ENCODE measurements at regions not wholly inside any gene's neighbourhood (a gene's known extent, or its start where the extent isn't known, plus 50 kb on each side); places are given as distances from the start of the nearest gene placed in this dataset.
"Not testable (repeated sequence)": the region's sequence is repeated elsewhere in the genome, so short reads cannot be mapped to it uniquely, and the experiment has no call there.

DNA sequence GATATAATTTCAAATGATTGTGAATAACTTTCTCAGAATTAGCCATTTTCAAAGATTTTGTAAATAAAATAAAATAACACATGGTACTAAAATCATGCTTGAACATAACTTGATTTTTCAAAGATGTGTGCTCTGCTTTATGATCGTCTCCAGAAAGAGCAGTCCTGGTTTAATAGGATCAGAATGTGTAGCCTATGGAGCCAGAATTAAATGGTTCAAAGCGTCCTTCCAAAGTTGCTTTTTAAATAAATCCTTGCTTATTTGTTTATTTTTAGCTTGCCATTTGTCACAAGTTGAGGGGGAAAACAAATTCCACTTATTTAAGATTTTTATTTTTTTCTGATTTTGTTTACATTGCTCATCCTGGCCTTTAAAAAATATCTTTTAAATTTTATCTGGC is 123.7 kb upstream of the SPRED1 start:
- no peak for DNase-seq

DNA sequence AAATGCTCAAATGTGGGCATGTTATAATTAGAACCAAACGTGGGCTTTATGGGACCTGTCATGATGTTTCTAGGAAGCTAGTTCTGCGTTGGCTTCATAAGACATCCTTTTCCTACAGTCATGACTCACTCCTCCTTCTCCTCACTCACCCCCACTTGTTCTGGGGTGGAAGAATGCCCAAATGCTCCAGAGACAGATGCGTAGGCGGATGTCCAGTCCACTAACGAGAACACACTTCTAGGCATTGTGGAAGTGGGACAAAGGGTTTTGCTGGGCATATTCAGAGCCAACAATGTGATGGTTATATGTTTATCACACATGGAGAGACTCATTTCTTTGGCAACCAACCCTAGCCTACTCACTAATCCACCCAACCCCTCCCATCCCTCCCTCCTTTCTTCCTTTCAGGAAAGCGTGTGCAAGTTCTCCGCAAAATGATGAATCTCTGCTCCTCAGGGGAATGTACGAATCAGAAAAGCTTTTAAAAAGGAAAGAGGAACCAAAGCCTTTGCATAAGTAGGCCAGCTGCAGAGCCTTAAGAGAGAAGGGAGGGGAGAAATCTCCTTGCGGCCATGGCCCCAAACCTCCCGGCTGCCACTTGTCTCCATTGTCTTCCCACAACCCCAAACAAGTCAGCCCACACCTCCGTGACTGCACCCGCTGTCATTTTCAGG is 123.0 kb upstream of the SPRED1 start:
- no peak for DNase-seq

DNA sequence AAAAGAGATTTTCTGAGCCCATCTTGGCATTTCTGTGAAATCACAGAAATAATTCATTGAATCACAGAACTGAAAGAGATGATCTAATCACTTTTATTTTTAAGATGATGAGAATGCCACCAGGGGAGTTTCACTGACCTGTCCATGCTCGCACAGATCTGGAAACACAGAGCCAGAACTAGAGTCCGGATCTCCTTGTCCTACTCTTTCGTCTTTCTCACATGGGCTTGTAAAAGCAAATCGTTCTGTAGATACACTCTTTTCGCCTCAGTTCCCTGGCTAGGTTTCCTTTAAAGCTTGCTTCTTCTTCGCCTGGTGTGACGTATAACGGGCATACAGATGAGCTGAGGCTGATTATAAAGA is 122.5 kb upstream of the SPRED1 start:
- no peak for DNase-seq

DNA sequence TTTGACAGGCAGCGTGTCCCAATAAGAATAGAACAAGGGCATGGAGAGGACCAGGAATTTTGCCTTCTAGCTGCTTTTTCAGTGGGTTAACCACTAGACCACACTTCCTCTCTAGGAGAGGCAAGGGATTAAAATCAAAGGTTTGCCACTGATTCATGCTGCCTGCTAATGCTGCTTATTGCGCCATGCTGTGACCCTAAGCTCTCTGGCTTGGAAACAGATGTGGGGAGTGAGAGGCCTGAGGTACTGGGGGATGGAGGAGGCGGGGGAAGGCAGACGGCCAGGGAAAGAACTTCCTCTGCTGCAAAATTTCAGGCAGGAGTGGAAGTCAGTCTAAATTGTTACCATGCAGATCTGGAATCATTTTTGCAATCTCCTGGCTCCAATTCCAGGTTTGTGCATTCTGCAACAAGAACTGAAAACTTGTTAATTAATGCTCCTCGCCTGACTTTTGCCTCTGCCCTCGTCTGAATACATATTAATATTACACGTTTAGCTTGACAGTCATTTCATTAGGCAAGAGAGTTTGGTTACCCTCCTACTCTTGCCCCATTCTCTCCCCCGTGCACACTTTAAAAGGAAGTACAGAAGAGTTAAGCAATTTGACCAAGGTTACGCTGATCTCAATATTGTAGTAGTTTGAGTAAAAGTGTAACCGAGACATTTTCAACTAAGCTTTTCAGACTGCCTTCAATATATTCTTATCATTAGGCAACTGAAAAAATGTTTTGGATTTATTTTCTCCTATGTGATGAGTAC is 121.7 kb upstream of the SPRED1 start:
- no peak for DNase-seq

DNA sequence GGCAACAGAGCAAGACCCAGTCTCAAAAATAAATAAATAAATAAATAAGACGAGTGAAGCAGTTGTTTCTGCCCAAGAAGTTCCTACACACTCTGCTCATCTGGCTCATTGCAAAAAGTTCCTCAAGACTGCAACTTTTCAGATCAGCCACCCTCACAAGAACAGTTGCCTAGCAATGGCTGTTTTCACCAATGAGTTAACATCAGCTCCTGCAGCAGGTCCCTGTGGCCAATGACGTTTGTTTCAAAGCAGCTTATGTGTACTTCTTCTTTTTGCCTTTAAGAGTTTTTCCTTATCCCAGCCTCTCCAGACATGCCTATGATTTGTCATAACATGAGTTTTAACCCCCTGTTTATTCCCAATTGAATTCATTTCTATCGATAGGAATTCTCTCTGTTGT is 118.4 kb upstream of the SPRED1 start:
- DNase-seq, result no peak

DNA sequence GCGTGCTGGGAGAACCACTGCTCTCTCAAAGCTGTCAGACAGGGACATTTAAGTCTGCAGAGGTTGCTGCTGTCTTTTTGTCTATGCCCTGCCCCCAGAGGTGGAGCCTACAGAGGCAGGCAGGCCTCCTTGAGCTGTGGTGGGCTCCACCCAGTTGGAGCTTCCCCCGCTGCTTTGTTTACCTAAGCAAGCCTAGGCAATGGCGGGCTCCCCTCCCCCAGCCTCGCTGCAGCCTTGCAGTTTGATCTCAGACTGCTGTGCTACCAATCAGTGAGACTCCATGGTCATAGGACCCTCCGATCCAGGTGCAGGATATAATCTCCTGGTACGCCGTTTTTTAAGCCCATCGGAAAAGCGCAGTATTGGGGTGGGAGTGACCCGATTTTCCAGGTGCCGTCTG is 110.4 kb upstream of the SPRED1 start:
- DNase-seq, result not testable (repeated sequence)

DNA sequence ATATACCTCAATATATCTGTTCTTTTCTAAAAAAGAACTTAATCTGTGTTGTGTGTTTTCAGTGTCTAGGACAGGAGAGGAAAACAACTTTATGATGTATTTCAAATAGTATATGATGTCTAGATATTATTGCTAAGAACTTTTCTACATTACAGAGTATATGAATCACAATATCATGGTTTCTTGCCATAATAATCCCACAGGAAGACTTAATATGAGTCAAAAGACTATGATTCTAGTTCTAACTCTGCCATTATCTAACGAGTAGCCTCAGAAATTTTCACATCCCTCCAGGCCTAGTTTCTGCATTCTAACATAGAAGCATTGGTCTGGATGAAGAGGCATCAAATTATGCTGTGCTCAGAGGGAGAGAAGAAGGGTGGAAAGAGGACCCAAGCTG is 107.7 kb upstream of the SPRED1 start:
- no peak for DNase-seq

DNA sequence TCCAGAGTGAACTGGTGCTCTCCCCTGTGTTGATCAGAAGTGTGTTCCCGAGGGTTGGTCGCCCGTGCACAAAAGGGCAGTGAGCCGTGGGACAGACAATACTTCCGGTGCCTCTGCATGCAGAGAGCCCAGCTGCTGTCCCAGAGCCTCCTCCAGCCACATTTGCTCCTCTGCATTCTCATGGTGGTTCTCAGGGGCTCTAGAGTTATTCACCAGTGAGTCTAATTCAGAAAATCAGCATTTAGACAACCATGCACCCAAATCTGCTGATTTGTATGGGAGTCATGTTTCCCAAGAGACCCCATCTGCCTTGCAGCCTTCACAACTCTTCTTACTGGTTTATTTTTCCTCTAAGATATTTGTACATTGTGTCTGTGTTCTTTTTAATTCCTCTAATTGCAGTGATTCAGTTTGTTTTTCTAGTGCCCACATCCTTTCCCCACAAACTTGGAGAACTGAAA is 107.0 kb upstream of the SPRED1 start:
- no peak for DNase-seq

DNA sequence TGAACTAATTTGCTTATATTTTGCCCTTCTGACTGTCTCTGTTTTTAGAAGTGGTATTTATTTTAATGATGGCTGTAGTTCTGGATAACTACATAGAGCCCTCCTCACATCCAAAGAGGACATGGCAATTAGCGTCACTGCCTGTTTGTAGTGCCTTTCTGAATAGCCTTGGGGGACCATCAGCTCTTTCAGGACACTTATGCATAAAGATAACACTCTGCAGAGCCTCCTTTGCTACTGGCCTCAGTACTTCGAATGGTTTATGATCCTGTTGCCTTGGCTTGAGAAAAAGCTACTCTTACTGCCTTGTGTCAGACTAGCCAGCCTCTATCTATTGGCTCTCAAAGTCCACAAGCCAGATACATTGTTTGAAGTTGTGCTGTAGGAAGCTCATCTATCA is 105.4 kb upstream of the SPRED1 start:
- no peak for DNase-seq

DNA sequence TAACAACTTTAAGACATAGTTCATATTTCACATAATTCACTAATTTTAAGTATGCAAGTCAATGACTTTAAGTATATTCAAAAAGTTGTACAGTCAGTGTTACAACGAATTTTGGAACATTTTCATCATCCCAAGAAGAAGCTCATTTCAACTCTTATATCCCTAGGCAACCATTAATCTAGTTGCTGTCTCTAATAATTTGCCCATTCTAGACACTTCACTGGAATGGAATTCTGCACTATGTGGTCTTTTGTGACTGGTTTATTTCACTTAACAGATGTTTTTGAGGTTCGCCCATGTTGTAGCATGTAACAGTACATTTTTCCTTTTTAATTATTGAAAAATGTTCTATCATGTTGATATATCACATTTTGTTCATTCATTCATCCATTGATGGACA is 104.2 kb upstream of the SPRED1 start:
- DNase-seq, result no peak

DNA sequence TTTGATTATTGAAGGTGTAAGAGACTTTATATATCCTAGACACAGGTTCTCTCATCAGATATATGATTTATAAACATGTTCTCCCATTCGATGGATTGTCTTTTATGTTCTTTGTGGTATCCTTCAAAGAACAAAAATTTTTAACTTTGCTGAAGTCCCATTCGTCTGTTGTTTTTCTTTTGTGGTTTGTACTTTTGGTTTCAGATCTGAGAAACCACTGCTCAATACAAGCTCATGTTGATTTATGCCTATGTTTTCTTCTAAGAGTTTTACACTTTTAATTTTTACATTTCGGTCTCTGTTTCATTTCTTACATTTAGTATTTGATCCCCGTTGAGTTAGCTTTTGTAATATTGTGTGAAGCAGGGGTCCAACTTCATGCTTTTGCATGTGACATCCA is 103.3 kb upstream of the SPRED1 start:
- DNase-seq, result no peak

DNA sequence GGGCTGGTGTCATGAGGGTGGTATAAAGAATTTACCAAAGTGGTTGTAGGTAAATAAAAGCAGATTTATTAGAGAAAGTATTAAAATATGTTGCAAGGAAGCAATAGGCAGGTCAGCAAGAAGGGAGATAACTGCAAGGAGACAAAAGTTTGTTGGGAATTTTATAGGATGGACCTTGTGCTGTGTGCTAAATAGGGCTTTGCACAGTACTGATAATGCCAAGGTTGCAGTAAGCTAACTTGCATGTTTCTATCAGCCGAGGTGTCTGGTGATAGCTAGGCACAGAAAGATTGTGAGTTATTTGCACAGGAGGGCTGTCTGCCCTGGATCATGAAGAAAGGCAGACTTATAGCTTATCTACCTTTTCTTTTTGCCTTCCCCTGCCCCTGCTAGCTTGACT is 102.5 kb upstream of the SPRED1 start:
- no peak for DNase-seq

DNA sequence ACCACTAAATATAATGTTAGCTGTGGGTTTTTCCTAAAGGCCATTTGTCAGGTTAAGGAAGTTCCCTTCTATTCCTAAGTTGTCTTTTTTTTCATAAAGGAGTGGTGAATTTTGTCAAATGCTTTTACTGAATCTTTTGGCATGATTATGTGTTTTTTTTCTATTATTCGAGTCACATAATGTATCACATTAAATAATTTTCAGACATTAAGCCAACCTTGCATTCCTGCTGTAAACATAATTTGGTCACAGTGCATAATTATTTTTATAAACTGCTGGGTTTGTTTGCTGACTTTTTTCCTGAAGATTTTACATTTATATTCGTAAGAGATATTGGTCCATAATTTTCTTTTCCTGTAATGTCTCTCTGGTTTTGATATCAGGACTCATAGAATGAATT is 101.8 kb upstream of the SPRED1 start:
- no peak for DNase-seq

DNA sequence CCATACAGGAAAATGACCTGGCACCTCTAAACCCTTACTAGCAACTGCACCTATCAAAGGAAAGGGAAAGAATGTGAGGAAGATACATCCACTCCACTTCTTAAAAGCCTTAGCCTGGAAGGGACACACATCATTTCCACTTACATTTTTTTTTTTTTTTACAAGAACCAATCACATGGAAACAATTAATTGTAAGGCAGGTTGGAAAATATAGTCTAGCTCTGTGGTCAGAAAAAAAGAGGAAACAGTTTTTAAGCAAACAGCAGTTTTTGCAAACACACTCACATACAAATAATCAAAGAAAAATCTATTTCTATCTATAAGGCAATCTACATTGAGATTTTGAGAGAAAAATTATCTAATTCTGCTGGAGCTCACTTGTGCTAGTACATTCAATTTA is 98.9 kb upstream of the SPRED1 start:
- no peak for DNase-seq

DNA sequence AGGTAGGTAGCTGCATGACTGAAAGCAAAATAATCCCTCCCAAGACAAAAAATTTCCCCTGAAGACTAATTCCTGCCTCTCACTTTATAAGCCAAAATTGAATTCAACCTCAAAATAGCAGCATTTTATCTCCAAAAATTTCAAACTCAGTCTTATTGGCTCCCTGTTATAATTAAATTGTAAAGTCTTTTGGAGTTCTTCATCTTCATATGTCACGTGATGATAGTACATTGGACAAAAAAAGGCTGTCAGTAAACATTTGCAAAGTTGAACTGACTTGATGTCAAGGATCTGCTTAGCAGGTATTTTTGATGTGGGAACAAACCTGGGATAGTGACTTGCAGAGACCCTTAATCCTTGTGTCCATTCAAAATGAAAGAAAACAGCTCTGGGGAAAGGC is 98.4 kb upstream of the SPRED1 start:
- no peak for DNase-seq

DNA sequence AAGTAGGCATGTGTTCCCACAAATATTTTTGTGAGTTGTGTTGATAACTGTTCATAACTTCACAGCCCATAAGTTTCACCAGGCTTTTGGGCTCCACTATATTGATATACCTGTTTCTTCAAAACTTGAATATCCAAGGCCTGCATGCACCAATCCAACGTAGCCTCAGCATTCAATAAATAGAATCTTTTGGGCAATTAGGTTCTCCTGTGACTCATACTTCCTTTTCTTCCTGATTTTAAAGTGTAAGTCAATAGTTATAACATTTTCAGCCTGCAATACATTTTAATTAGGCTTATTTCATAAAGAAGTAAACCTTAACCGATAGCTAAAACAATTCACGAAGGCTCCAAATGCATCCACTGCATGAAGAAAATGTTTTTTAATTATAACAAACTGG is 97.8 kb upstream of the SPRED1 start:
- DNase-seq, result no peak

DNA sequence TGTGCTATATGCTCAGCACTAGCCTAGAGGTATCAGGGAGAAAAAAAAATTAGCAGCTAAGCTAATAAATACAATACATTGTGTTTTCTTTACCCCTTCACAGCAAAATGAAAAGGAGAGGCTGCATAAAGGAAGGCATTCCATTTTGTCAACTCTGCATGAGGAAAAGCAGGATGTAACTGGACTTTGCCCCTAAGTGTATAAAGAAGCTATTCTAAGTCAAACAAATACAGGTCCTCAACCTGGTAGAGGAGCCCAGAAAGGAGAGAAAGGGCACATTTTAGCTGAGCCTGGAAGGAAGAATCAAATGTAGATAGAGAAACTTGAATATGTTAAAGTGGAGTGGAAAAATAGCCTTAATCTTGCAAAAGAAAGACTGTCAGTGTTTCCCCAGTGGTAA is 89.0 kb upstream of the SPRED1 start:
- no peak for DNase-seq

DNA sequence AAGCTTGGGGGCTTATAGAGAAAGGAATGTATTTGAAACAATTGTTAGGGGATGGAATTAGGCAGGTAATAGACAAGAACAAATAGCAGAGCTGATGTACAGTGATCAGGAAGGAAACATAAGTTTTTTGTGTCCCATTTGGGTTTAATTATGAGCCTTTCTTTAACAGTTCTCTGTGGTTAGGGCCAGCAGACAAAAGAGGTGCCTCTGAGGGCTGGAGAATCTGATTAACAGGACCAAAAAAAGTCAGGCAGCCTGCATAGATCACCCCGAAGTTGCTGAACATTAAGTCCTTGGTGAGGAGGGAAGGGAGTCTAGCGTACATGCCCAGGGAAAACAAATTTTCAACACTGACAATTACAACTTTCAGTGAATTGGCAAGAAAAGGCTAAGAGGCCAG is 88.6 kb upstream of the SPRED1 start:
- no peak for DNase-seq

DNA sequence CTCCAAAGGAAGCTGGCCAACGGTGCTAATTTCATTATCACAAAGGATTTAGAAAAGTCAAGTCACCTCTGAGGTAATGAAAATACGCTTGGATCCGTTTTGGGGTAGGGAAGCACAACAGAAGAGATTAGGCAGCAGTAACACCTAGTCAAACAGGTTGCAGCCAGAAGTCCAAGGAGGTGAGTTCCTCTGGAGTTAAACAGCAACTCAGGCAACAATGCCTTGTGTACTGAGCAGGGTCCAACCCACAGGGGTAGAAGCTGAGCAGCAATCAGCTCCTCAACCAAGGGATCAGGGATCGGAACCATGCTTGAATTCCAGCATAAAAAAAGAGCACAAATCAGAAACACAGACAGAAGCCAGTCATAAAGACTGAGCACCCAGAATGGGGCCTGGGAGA is 88.1 kb upstream of the SPRED1 start:
- no peak for DNase-seq

DNA sequence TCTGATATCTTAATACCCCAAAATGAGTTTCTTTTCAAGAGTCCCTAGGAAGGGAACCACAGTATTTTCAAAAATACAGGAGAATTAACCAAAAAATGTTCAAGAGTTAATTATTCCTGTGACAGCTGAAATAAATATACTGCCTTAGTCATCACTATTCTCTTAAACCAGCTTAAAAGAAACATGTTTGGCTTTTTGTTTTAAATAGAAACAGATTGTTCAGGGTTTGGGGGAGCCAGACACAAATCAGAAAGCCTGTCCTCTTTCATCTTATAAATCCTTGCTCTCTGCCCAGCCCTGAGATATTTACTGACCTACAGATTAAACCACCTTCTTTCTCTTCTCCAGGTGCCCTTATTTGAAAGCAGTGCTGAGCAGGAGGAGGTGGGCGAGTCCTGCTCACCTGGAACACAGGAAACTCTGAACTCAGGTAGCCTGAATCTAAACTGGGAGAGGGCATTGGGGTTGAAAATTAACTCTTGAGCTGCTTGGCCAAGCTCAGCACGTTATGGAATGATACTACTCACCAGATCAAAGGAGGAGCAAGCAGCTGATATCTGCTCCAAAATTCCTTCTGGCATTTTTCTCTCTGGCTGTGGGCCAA is 84.1 kb upstream of the SPRED1 start:
- DNase-seq, result no peak

DNA sequence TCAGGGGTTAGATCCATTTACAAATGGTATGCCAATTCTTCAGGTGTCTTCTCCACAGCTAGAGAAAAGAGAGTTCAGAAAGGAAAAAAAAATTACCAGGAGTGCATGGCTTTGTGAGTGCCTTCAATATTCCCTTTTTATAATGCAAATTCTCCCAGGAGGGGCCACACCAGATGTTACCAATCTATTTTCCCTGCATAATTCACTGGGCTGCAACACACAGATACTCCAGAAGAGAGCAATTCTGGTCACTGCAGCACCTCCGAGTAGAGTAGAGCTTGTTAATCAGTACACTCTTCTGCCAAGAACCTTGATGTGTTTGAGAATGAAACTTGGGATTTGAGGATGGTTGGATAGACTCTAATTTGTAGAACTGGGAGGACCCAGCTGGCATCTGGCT is 80.7 kb upstream of the SPRED1 start:
- DNase-seq, result no peak

DNA sequence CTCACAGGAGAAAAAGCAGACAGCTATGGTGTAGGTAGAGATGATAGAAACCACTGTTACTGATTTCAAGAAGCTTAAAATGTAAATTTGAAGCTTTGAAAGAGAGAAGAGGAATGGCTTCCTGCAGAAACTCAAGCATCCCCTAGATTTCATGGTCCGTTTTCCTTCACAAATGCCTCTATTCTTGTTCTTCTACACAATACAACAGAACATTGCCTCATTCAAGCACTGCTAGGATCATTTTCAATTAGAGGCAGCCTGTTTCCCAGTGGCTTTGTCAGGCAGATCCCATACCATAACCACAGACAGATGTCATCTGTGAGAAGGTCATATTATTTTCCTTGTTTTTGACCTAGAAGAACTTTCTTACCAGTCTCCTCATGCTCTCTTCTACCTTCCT is 77.9 kb upstream of the SPRED1 start:
- DNase-seq, result no peak

DNA sequence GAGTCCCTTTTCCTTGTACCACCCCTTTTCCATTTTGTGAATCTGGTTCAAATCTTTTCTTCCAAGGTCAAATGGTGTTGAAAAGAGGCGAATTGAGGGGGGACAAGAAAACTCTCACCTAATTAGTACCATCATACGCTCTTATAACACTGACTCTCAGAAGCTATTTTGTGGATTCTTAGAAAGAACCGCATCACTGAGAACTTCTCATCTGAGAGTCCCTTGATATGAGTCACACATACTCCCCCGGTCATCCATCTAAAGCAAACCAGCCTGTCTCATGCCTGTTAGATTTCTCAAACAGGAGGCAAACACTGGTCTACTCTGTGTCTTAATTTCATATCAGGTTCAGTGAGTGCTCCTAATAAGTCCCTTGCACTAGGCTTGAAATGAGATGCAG is 76.5 kb upstream of the SPRED1 start:
- DNase-seq, result no peak

DNA sequence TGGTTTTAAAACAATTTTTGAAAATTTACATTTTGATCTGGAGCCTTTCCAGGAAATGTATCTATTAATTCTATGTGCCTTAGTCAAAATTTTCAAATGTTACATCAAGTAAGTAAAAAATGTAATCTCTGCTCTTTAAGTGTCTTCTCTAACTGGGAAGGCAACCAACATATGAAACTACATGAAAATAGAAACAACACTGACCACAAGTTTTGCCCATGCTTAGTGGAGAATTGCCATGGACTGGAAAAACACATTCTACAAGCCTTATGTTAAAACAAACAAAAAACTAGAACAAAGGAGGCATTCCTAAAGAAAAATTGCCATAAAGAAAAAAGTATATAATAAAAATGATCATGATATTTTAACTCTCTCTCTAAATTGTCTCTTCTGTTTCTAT is 75.9 kb upstream of the SPRED1 start:
- no peak for DNase-seq

DNA sequence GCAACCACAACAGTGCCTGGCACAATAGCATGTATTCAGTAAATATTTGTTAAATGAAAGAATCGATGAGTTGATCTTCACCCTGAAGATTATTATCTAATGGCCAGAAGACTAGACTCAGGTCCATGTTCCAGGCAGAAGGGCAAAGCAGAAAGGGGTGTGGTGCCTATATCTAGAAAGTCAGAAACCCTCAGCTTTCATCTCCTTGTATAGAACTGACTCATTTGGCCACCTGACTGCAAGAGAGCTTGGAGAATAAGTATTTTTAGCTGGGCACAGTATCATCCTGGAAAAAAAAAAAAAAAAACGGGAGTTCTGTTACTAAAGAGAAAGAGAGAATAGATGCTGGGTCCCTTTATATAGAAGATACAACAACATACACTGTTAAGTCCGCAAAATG is 69.7 kb upstream of the SPRED1 start:
- DNase-seq, result no peak

Measured in activated CD8-positive, alpha-beta memory T cell treated with anti-CD3 and anti-CD28 coated beads, Interleukin-2, amount 50 U/mL, for 48 hours (primary cell).